B cell (primary cell): ENCODE measurements at regions not wholly inside any gene's neighbourhood (a gene's known extent, or its start where the extent isn't known, plus 50 kb on each side); places are given as distances from the start of the nearest gene placed in this dataset.

ENCODE experiments used
- EZH2 ChIP-seq: IDR thresholded peaks from 2 replicates; pipeline ENCODE4 v1.6.1; 2012; ENCODE audit warnings: borderline replicate concordance, low read depth, mild to moderate bottlenecking, moderate library complexity, low read length; ENCODE audit not compliant: insufficient read depth, poor library complexity, severe bottlenecking
- TF ChIP-seq, protein P1 (sequence below): fragments of 200-600 bp; IDR thresholded peaks from one replicate; pipeline ENCODE4 v1.8.0; 2022; ENCODE audit warnings: antibody characterized with exemption, mild to moderate bottlenecking

DNA sequence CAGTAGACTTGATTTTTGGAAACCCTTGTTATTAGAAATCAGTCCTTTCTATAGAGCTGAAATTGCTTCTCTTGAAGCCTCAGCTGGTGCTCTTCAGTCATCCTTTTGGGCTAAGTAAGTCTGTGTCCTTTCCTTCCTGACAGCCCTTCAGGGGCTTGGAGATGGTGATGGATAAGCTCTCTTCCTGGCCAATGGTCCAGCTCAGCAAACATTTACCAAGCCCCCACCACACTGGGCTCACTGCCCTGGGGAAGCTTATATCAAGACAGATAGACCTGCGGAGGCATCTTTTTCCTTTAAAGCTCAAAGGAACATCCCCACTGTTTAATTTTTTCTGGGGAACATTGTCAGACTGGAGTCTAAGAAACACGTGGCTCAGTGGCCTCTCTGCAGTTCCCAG, 139.6 kb downstream of the HAPSTR1 start:
- TF ChIP-seq, protein P1, sequence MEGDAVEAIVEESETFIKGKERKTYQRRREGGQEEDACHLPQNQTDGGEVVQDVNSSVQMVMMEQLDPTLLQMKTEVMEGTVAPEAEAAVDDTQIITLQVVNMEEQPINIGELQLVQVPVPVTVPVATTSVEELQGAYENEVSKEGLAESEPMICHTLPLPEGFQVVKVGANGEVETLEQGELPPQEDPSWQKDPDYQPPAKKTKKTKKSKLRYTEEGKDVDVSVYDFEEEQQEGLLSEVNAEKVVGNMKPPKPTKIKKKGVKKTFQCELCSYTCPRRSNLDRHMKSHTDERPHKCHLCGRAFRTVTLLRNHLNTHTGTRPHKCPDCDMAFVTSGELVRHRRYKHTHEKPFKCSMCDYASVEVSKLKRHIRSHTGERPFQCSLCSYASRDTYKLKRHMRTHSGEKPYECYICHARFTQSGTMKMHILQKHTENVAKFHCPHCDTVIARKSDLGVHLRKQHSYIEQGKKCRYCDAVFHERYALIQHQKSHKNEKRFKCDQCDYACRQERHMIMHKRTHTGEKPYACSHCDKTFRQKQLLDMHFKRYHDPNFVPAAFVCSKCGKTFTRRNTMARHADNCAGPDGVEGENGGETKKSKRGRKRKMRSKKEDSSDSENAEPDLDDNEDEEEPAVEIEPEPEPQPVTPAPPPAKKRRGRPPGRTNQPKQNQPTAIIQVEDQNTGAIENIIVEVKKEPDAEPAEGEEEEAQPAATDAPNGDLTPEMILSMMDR: no peak
- TF ChIP-seq EZH2: no peak
